Activated CD4-positive, alpha-beta memory T cell treated with anti-CD3 and anti-CD28 coated beads for 36 hours (primary cell): ENCODE measurements at regions not wholly inside any gene's neighbourhood (a gene's known extent, or its start where the extent isn't known, plus 50 kb on each side); places are given as distances from the start of the nearest gene placed in this dataset.
A peak's percentile ranks its signal among the peaks of the same experiment; 100 is the strongest.
"Not testable (repeated sequence)": the region's sequence is repeated elsewhere in the genome, so short reads cannot be mapped to it uniquely, and the experiment has no call there.

Experiments used
- CTCF ChIA-PET: fragments of 350-600 bp; sonication (Branson Sonifier 250); formaldehyde crosslinking; loops from one replicate; lab custom pipeline; 2021; ENCODE audit warnings: antibody characterized with exemption, inconsistent platforms; lab: Charles Lee
- POLR2A ChIA-PET: fragments of 350-600 bp; sonication (Branson Sonifier 250); formaldehyde crosslinking; loops from one replicate; lab custom pipeline; 2021; ENCODE audit warnings: antibody characterized with exemption; lab: Charles Lee
- DNase-seq: peaks from one replicate; pipeline ENCODE4 v3.0.0-alpha.2; 2020
- H3K27ac Mint-ChIP-seq: one replicate; pipeline ENCODE4 v1.8.0; 2021; ENCODE audit warnings: mixed read lengths
- H3K27me3 Mint-ChIP-seq: one replicate; pipeline ENCODE4 v1.8.0; 2021; ENCODE audit warnings: mixed read lengths
- H3K36me3 Mint-ChIP-seq: one replicate; pipeline ENCODE4 v1.8.0; 2021; ENCODE audit warnings: mixed read lengths
- H3K4me1 Mint-ChIP-seq: one replicate; pipeline ENCODE4 v1.8.0; 2021; ENCODE audit warnings: low read depth, mixed read lengths
- H3K4me3 Mint-ChIP-seq: one replicate; pipeline ENCODE4 v1.8.0; 2021; ENCODE audit warnings: mild to moderate bottlenecking, mixed read lengths
- H3K9me3 Mint-ChIP-seq: one replicate; pipeline ENCODE4 v1.8.0; 2021; ENCODE audit warnings: mixed read lengths
- intact Hi-C: fragments of 100-400 bp; cut with micrococcal nuclease; formaldehyde crosslinking; loops from one replicate; pipeline ENCODE4 v1.15.1; 2023

- peak overlapping the region; percentile 29 for H3K4me3 Mint-ChIP-seq
- H3K9me3 Mint-ChIP-seq, H3K27me3 Mint-ChIP-seq, H3K4me1 Mint-ChIP-seq, H3K36me3 Mint-ChIP-seq, H3K27ac Mint-ChIP-seq, intact Hi-C loops, CTCF ChIA-PET, POLR2A ChIA-PET: not testable (repeated sequence)
- DNase-seq: peak; percentile 16
Observed at GRCh38 chr9:61330342-61331092, 140.7 kb downstream of the SPATA31A7 start.

GRCh38 chr9:61356936-61357335 lies 167.1 kb downstream of the SPATA31A7 start:
- H3K36me3 Mint-ChIP-seq, POLR2A ChIA-PET, CTCF ChIA-PET: not testable (repeated sequence)

GRCh38 chr9:61374390-61374789 lies 184.6 kb downstream of the SPATA31A7 start:
- H3K9me3 Mint-ChIP-seq, H3K4me1 Mint-ChIP-seq, H3K27me3 Mint-ChIP-seq, intact Hi-C loops, CTCF ChIA-PET, POLR2A ChIA-PET, H3K4me3 Mint-ChIP-seq, DNase-seq, H3K27ac Mint-ChIP-seq, H3K36me3 Mint-ChIP-seq: not testable (repeated sequence)

More at GRCh38 chr9:61356936-61357335, 167.1 kb downstream of the SPATA31A7 start:
- H3K9me3 Mint-ChIP-seq, intact Hi-C loops, H3K27ac Mint-ChIP-seq, DNase-seq, H3K27me3 Mint-ChIP-seq, H3K4me1 Mint-ChIP-seq, H3K4me3 Mint-ChIP-seq: not testable (repeated sequence)

GRCh38 chr9:61376159-61376558 lies 186.3 kb downstream of the SPATA31A7 start:
- H3K27me3 Mint-ChIP-seq, DNase-seq, H3K9me3 Mint-ChIP-seq, H3K4me3 Mint-ChIP-seq, POLR2A ChIA-PET, H3K4me1 Mint-ChIP-seq, CTCF ChIA-PET, intact Hi-C loops, H3K36me3 Mint-ChIP-seq, H3K27ac Mint-ChIP-seq: not testable (repeated sequence)

- H3K27me3 Mint-ChIP-seq, DNase-seq, CTCF ChIA-PET, H3K9me3 Mint-ChIP-seq, H3K27ac Mint-ChIP-seq, intact Hi-C loops, H3K36me3 Mint-ChIP-seq, H3K4me1 Mint-ChIP-seq, H3K4me3 Mint-ChIP-seq, POLR2A ChIA-PET: not testable (repeated sequence)
Observed at GRCh38 chr9:61386035-61386815, 196.4 kb downstream of the SPATA31A7 start.

GRCh38 chr9:61386816-61387102 lies 196.9 kb downstream of the SPATA31A7 start:
- H3K27ac Mint-ChIP-seq, POLR2A ChIA-PET, H3K27me3 Mint-ChIP-seq, H3K9me3 Mint-ChIP-seq, H3K36me3 Mint-ChIP-seq, CTCF ChIA-PET, H3K4me1 Mint-ChIP-seq, H3K4me3 Mint-ChIP-seq, intact Hi-C loops, DNase-seq: not testable (repeated sequence)

GRCh38 chr9:61402692-61403091 lies 212.9 kb downstream of the SPATA31A7 start:
- CTCF ChIA-PET, H3K9me3 Mint-ChIP-seq, H3K27ac Mint-ChIP-seq, POLR2A ChIA-PET, DNase-seq, H3K27me3 Mint-ChIP-seq, H3K4me3 Mint-ChIP-seq, H3K36me3 Mint-ChIP-seq, H3K4me1 Mint-ChIP-seq, intact Hi-C loops: not testable (repeated sequence)

GRCh38 chr9:61411933-61412605 lies 222.2 kb downstream of the SPATA31A7 start:
- DNase-seq, H3K27ac Mint-ChIP-seq, POLR2A ChIA-PET, H3K27me3 Mint-ChIP-seq, intact Hi-C loops, H3K4me3 Mint-ChIP-seq, H3K9me3 Mint-ChIP-seq, H3K36me3 Mint-ChIP-seq, H3K4me1 Mint-ChIP-seq, CTCF ChIA-PET: not testable (repeated sequence)

- H3K9me3 Mint-ChIP-seq, H3K27me3 Mint-ChIP-seq, intact Hi-C loops, CTCF ChIA-PET, H3K36me3 Mint-ChIP-seq, H3K27ac Mint-ChIP-seq, DNase-seq, H3K4me1 Mint-ChIP-seq, POLR2A ChIA-PET, H3K4me3 Mint-ChIP-seq: not testable (repeated sequence)
Observed at GRCh38 chr9:61412738-61413137, 222.9 kb downstream of the SPATA31A7 start.

- DNase-seq, CTCF ChIA-PET, POLR2A ChIA-PET, H3K4me3 Mint-ChIP-seq, intact Hi-C loops, H3K27me3 Mint-ChIP-seq, H3K9me3 Mint-ChIP-seq, H3K4me1 Mint-ChIP-seq, H3K36me3 Mint-ChIP-seq, H3K27ac Mint-ChIP-seq: not testable (repeated sequence)
Observed at GRCh38 chr9:61418174-61418573, 228.3 kb downstream of the SPATA31A7 start.

- H3K27me3 Mint-ChIP-seq, H3K4me1 Mint-ChIP-seq, intact Hi-C loops, H3K36me3 Mint-ChIP-seq, DNase-seq, CTCF ChIA-PET, POLR2A ChIA-PET, H3K4me3 Mint-ChIP-seq, H3K27ac Mint-ChIP-seq, H3K9me3 Mint-ChIP-seq: not testable (repeated sequence)
Observed at GRCh38 chr9:61420267-61420958, 230.6 kb downstream of the SPATA31A7 start.

GRCh38 chr9:61447189-61447588 lies 257.4 kb downstream of the SPATA31A7 start:
- DNase-seq, POLR2A ChIA-PET, H3K27me3 Mint-ChIP-seq, H3K4me3 Mint-ChIP-seq, intact Hi-C loops, H3K27ac Mint-ChIP-seq, CTCF ChIA-PET, H3K36me3 Mint-ChIP-seq, H3K9me3 Mint-ChIP-seq, H3K4me1 Mint-ChIP-seq: not testable (repeated sequence)
